ENCODE measurements at regions not wholly inside any gene's neighbourhood (a gene's known extent, or its start where the extent isn't known, plus 50 kb on each side); places are given as distances from the start of the nearest gene placed in this dataset.

- TF ChIP-seq EZH2 (IDR thresholded peaks at IDR 0.05; ENCODE audit: insufficient read depth, low read length) (no peak), CTCF (IDR thresholded peaks at IDR 0.05; ENCODE audit: insufficient read depth, low read depth, low read length) (no peak)
These were observed 149.4 kb upstream of the HS3ST3A1 start for GRCh38 chr17:13750816-13751793.
